Fibroblast of mammary gland (primary cell): ENCODE measurements at regions not wholly inside any gene's neighbourhood (a gene's known extent, or its start where the extent isn't known, plus 50 kb on each side); places are given as distances from the start of the nearest gene placed in this dataset.

Experiments used
- DNase-seq: peaks from one replicate; pipeline ENCODE4 v3.0.0-alpha.2; 2010; ENCODE audit warnings: low read depth
- H3K4me3 ChIP-seq: 2 replicates; pipeline ENCODE4 v1.5.1; 2011; ENCODE audit warnings: low read depth, mild to moderate bottlenecking, low read length, moderate library complexity; ENCODE audit not compliant: control insufficient read depth
- CTCF ChIP-seq: conservative IDR thresholded peaks from 2 replicates; pipeline ENCODE4 v1.5.1; 2011; ENCODE audit warnings: low read depth, low read length, inconsistent platforms; ENCODE audit not compliant: control insufficient read depth, insufficient read depth

- peak overlapping the region; percentile 44 for H3K4me3 ChIP-seq
- TF ChIP-seq CTCF: no peak
- DNase-seq: peak; percentile 39
Measured at GRCh38 chr7:155213955-155214740, 83.5 kb upstream of the INSIG1 start.

GRCh38 chr7:155215576-155216325 is 81.9 kb upstream of the INSIG1 start:
- no peak for DNase-seq
- no peak for TF ChIP-seq CTCF
- H3K4me3 ChIP-seq: no peak overlapping the region

- no peak overlapping the region for H3K4me3 ChIP-seq
- peak; percentile 57 for DNase-seq
- TF ChIP-seq CTCF: no peak
Measured at GRCh38 chr7:155216475-155217272, 81.0 kb upstream of the INSIG1 start.

GRCh38 chr7:155217634-155218033 is 80.0 kb upstream of the INSIG1 start:
- H3K4me3 ChIP-seq: no peak overlapping the region
- no peak for DNase-seq
- TF ChIP-seq CTCF: no peak

GRCh38 chr7:155218276-155219153 is 79.2 kb upstream of the INSIG1 start:
- no peak overlapping the region for H3K4me3 ChIP-seq
- no peak for TF ChIP-seq CTCF
- no peak for DNase-seq

GRCh38 chr7:155219154-155219531 is 78.5 kb upstream of the INSIG1 start:
- DNase-seq: no peak
- H3K4me3 ChIP-seq: no peak overlapping the region
- no peak for TF ChIP-seq CTCF
